Endodermal cell (in vitro differentiated cells): ENCODE measurements at regions not wholly inside any gene's neighbourhood (a gene's known extent, or its start where the extent isn't known, plus 50 kb on each side); places are given as distances from the start of the nearest gene placed in this dataset.

ENCODE experiments used
- DNase-seq: peaks from one replicate; pipeline ENCODE4 v3.0.0-alpha.2; 2017
- H3K27ac ChIP-seq: 2 replicates; pipeline ENCODE4 v1.5.1; 2013; ENCODE audit warnings: mild to moderate bottlenecking, low read depth, low read length, moderate library complexity
- H3K27me3 ChIP-seq: 2 replicates; pipeline ENCODE4 v1.6.1; 2013; ENCODE audit warnings: mild to moderate bottlenecking, low read length, moderate library complexity; ENCODE audit not compliant: insufficient read depth, control insufficient read depth, poor library complexity, severe bottlenecking
- H3K36me3 ChIP-seq: 2 replicates; pipeline ENCODE4 v1.7.0; 2013; ENCODE audit warnings: mild to moderate bottlenecking, low read length, moderate library complexity; ENCODE audit not compliant: control insufficient read depth, insufficient read depth
- H3K4me1 ChIP-seq: one replicate; pipeline ENCODE4 v1.7.0; 2013; ENCODE audit warnings: low read length; ENCODE audit not compliant: control insufficient read depth, insufficient read depth
- H3K4me3 ChIP-seq: 2 replicates; pipeline ENCODE4 v1.5.1; 2013; ENCODE audit warnings: mild to moderate bottlenecking, low read length, moderate library complexity
- H3K9ac ChIP-seq: 2 replicates; pipeline ENCODE4 v1.6.1; 2013; ENCODE audit warnings: mild to moderate bottlenecking, low read length, moderate library complexity; ENCODE audit not compliant: poor library complexity, severe bottlenecking; ENCODE audit errors: extremely low read depth
- H3K9me3 ChIP-seq: 2 replicates; pipeline ENCODE4 v1.6.1; 2013; ENCODE audit warnings: mild to moderate bottlenecking, low read length, moderate library complexity; ENCODE audit not compliant: control insufficient read depth
- H3K27ac Mint-ChIP-seq: 2 replicates; pipeline ENCODE4 v1.8.0; 2020; ENCODE audit warnings: mixed read lengths
- H3K27me3 Mint-ChIP-seq: 2 replicates; pipeline ENCODE4 v1.8.0; 2021; ENCODE audit warnings: mild to moderate bottlenecking, mixed read lengths; ENCODE audit not compliant: insufficient read depth
- H3K36me3 Mint-ChIP-seq: 2 replicates; pipeline ENCODE4 v1.8.0; 2020; ENCODE audit warnings: low read depth, mixed read lengths
- H3K4me1 Mint-ChIP-seq: 2 replicates; pipeline ENCODE4 v1.8.0; 2020; ENCODE audit warnings: mixed read lengths
- H3K4me3 Mint-ChIP-seq: 2 replicates; pipeline ENCODE4 v1.8.0; 2020; ENCODE audit warnings: mild to moderate bottlenecking, moderate library complexity, mixed read lengths
- H3K9me3 Mint-ChIP-seq: 2 replicates; pipeline ENCODE4 v1.8.0; 2020; ENCODE audit warnings: mild to moderate bottlenecking, mixed read lengths
- CTCF ChIP-seq: fragments of 200-600 bp; sonication (generic); conservative IDR thresholded peaks from 2 replicates; pipeline ENCODE4 v1.5.0; 2021; ENCODE audit warnings: antibody characterized with exemption, mild to moderate bottlenecking
- WGBS, 2 experiments: methylation state at CpG; one replicate each; pipeline versions ENCODE4 v1.1.5 to v1.1.7; 2013; ENCODE audit warnings: missing lambda C conversion rate in 2 of 2, mixed read lengths in 1 of 2; ENCODE audit not compliant: insufficient coverage in 1 of 2, insufficient read length in 1 of 2; 5-methylcytosine and 5-hydroxymethylcytosine counted together

- Histone ChIP-seq H3K27ac (no peak overlapping the region), H3K27me3 (no peaks in the 10 kb centered on the region), H3K4me3 (no peak overlapping the region), H3K36me3 (no peaks in the 10 kb centered on the region), H3K9ac (no peak overlapping the region), H3K4me1 (no peaks in the 10 kb centered on the region), H3K9me3 (peaks cover 15% of the 10 kb centered on the region)
- peaks cover 7% of the 10 kb centered on the region for H3K4me1 Mint-ChIP-seq
- H3K27me3 Mint-ChIP-seq = peaks cover 5% of the 10 kb centered on the region
- H3K9me3 Mint-ChIP-seq = peaks cover 7% of the 10 kb centered on the region
- WGBS, 2 experiments = 90 to 93% methylated on average over 5 to 6 of the region's 6 CpGs
- no peak for DNase-seq
- no peak overlapping the region for H3K27ac Mint-ChIP-seq
- no peaks in the 10 kb centered on the region for H3K36me3 Mint-ChIP-seq
- TF ChIP-seq CTCF = no peak
- no peak overlapping the region for H3K4me3 Mint-ChIP-seq
Measured at GRCh38 chr2:217067787-217068186, 207.9 kb upstream of the TNP1 start.

GRCh38 chr2:217066510-217067270, 206.8 kb upstream of the TNP1 start:
- no peak for DNase-seq
- H3K27ac Mint-ChIP-seq = no peak overlapping the region
- 92 to 93% methylated on average over 17 to 21 of the region's 21 CpGs for WGBS, 2 experiments

GRCh38 chr2:217065695-217066405, 206.0 kb upstream of the TNP1 start:
- no peak overlapping the region for H3K9ac ChIP-seq
- no peaks in the 10 kb centered on the region for H3K4me1 ChIP-seq
- Mint-ChIP-seq H3K9me3 (peaks cover 7% of the 10 kb centered on the region), H3K27me3 (peaks cover 5% of the 10 kb centered on the region), H3K4me3 (no peak overlapping the region), H3K4me1 (peaks cover 7% of the 10 kb centered on the region), H3K27ac (no peak overlapping the region), H3K36me3 (no peaks in the 10 kb centered on the region)
- no peak overlapping the region for H3K4me3 ChIP-seq
- H3K27me3 ChIP-seq = no peaks in the 10 kb centered on the region
- peaks cover 15% of the 10 kb centered on the region for H3K9me3 ChIP-seq
- WGBS, 2 experiments = 89 to 99% methylated on average over 2 to 6 of the region's 7 CpGs
- H3K27ac ChIP-seq = no peak overlapping the region
- no peak for TF ChIP-seq CTCF
- DNase-seq = no peak
- no peaks in the 10 kb centered on the region for H3K36me3 ChIP-seq

More at GRCh38 chr2:217066510-217067270, 206.8 kb upstream of the TNP1 start:
- Histone ChIP-seq H3K9me3 (peaks cover 15% of the 10 kb centered on the region), H3K9ac (no peak overlapping the region), H3K27me3 (no peaks in the 10 kb centered on the region), H3K4me3 (no peak overlapping the region), H3K27ac (no peak overlapping the region), H3K36me3 (no peaks in the 10 kb centered on the region), H3K4me1 (no peaks in the 10 kb centered on the region)
- peaks cover 5% of the 10 kb centered on the region for H3K27me3 Mint-ChIP-seq
- TF ChIP-seq CTCF = no peak
- peaks cover 7% of the 10 kb centered on the region for H3K4me1 Mint-ChIP-seq
- H3K9me3 Mint-ChIP-seq = peaks cover 7% of the 10 kb centered on the region
- no peak overlapping the region for H3K4me3 Mint-ChIP-seq
- no peaks in the 10 kb centered on the region for H3K36me3 Mint-ChIP-seq
